ENCODE measurements at regions not wholly inside any gene's neighbourhood (a gene's known extent, or its start where the extent isn't known, plus 50 kb on each side); places are given as distances from the start of the nearest gene placed in this dataset.

- peaks cover 0 to 5% of the 10 kb centered on the region in 2 donors for H3K27me3 ChIP-seq (ENCODE audit: control insufficient read depth in 2 of 2, insufficient read depth in 2 of 2, low read length in 2 of 2)
- peaks cover 0 to 2% of the 10 kb centered on the region in 2 donors for H3K9me3 ChIP-seq (ENCODE audit: control insufficient read depth in 2 of 2, low read length in 2 of 2)
- H3K27ac ChIP-seq (ENCODE audit: low read depth in 2 of 2, low read length in 2 of 2): no peak overlapping the region
- H3K4me1 ChIP-seq (ENCODE audit: control insufficient read depth in 2 of 2, insufficient read depth in 2 of 2, low read length in 2 of 2): no peaks in the 10 kb centered on the region
- no peak overlapping the region for H3K4me3 ChIP-seq (ENCODE audit: low read length in 2 of 2)
- no peaks in the 10 kb centered on the region for H3K36me3 ChIP-seq (ENCODE audit: control insufficient read depth in 2 of 2, insufficient read depth in 2 of 2, low read length in 2 of 2)
- no peak overlapping the region for H3K9ac ChIP-seq (ENCODE audit: low read depth in 1 of 2, low read length in 2 of 2)
Measured at GRCh38 chr16:54657709-54658102, 273.0 kb upstream of the IRX5 start.

DNA sequence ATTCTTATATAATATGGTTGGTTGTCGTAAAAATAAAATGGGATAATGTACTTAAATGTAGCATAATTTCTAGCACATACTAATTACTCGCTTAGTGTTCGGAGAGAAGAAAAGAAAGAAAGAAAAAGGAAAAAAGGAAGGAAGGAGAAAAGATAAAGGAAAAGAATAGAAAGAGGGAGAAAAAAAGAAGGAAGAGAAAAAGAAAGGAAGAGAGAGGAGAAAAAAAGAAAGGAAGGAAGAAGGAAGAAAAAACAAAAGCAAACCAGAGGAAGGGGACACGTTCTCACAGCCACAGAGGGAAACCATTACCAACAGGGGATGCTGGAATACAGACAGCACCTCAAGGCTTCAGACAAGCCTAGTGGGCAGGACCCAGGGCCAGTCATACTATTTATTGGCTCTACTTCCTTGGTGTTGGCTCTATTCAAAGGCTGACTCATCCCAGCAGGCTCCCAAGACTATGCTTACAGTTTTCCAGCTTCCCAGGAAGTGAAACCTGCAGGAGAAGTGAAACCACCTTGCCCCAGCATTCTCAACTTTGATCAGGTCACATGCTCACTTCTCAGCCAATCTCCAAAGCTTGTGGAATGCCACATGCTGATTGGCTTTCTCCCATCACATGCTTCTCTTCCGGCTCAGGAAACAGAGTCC, 273.5 kb upstream of the IRX5 start:
- H3K27ac ChIP-seq (ENCODE audit: low read depth in 2 of 2, low read length in 2 of 2): no peak overlapping the region
- no peaks in the 10 kb centered on the region for H3K36me3 ChIP-seq (ENCODE audit: control insufficient read depth in 2 of 2, insufficient read depth in 2 of 2, low read length in 2 of 2)

DNA sequence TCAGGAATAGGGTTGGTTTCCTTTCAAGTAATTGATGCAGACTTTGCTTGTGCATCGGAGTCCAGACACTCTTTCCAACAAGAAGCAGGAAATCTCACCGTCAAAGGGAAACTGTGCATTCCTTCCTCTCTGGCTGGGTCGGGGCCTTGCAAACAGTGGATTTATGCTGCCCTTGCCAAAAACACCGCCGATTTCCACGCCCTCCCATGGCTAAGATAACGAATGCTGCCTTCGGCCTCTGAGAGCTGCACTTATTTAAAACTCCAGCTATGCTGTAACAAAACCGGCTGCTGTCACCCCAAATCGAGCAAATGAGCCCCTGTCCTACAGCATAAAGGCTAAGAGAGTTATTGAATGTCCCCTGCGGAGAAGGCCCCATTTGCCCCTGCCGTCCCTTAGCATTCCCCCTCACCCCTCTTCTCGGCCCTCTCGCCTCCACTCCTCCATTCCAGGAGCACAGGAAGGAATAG, 275.5 kb upstream of the IRX5 start:
- Histone ChIP-seq H3K27ac (ENCODE audit: low read depth in 2 of 2, low read length in 2 of 2) (no peak overlapping the region), H3K4me1 (ENCODE audit: control insufficient read depth in 2 of 2, insufficient read depth in 2 of 2, low read length in 2 of 2) (no peaks in the 10 kb centered on the region), H3K9ac (ENCODE audit: low read depth in 1 of 2, low read length in 2 of 2) (no peak overlapping the region), H3K4me3 (ENCODE audit: low read length in 2 of 2) (no peak overlapping the region), H3K9me3 (ENCODE audit: control insufficient read depth in 2 of 2, low read length in 2 of 2) (no peaks in the 10 kb centered on the region), H3K27me3 (ENCODE audit: control insufficient read depth in 2 of 2, insufficient read depth in 2 of 2, low read length in 2 of 2) (peaks cover 0 to 5% of the 10 kb centered on the region in 2 donors), H3K36me3 (ENCODE audit: control insufficient read depth in 2 of 2, insufficient read depth in 2 of 2, low read length in 2 of 2) (no peaks in the 10 kb centered on the region)

More for the DNA sequence above, 273.5 kb upstream of the IRX5 start:
- Histone ChIP-seq H3K4me1 (ENCODE audit: control insufficient read depth in 2 of 2, insufficient read depth in 2 of 2, low read length in 2 of 2) (no peaks in the 10 kb centered on the region), H3K9me3 (ENCODE audit: control insufficient read depth in 2 of 2, low read length in 2 of 2) (peaks cover 0 to 2% of the 10 kb centered on the region in 2 donors), H3K9ac (ENCODE audit: low read depth in 1 of 2, low read length in 2 of 2) (no peak overlapping the region), H3K27me3 (ENCODE audit: control insufficient read depth in 2 of 2, insufficient read depth in 2 of 2, low read length in 2 of 2) (peaks cover 0 to 5% of the 10 kb centered on the region in 2 donors), H3K4me3 (ENCODE audit: low read length in 2 of 2) (no peak overlapping the region)

DNA sequence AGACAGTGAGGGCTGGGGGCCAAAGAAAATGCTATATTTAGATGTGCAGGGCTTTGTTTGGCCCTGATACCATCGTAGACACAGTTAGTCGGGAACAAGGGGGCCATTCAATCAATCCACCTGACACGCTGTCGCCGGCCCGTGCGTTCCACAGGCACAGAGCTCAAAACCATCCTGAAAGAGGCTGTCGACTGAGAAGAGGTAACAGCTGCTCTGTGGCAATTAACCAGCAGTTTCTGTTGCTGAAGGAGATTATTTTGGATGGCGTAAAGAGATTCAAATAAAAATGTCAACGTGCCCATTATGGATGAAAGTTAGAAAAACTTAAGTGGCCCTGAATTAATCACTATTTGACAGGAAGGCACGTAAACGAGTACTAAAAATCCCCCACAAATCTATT, 276.2 kb upstream of the IRX5 start:
- Histone ChIP-seq H3K9me3 (ENCODE audit: control insufficient read depth in 2 of 2, low read length in 2 of 2) (no peaks in the 10 kb centered on the region), H3K27ac (ENCODE audit: low read depth in 2 of 2, low read length in 2 of 2) (no peak overlapping the region), H3K4me3 (ENCODE audit: low read length in 2 of 2) (no peak overlapping the region), H3K9ac (ENCODE audit: low read depth in 1 of 2, low read length in 2 of 2) (no peak overlapping the region), H3K27me3 (ENCODE audit: control insufficient read depth in 2 of 2, insufficient read depth in 2 of 2, low read length in 2 of 2) (peaks cover 0 to 5% of the 10 kb centered on the region in 2 donors), H3K4me1 (ENCODE audit: control insufficient read depth in 2 of 2, insufficient read depth in 2 of 2, low read length in 2 of 2) (no peaks in the 10 kb centered on the region), H3K36me3 (ENCODE audit: control insufficient read depth in 2 of 2, insufficient read depth in 2 of 2, low read length in 2 of 2) (no peaks in the 10 kb centered on the region)

GRCh38 chr16:54652201-54652770, 278.4 kb upstream of the IRX5 start:
- no peaks in the 10 kb centered on the region for H3K36me3 ChIP-seq (ENCODE audit: control insufficient read depth in 2 of 2, insufficient read depth in 2 of 2, low read length in 2 of 2)
- H3K27me3 ChIP-seq (ENCODE audit: control insufficient read depth in 2 of 2, insufficient read depth in 2 of 2, low read length in 2 of 2): peaks cover 3 to 5% of the 10 kb centered on the region in 2 donors
- H3K4me1 ChIP-seq (ENCODE audit: control insufficient read depth in 2 of 2, insufficient read depth in 2 of 2, low read length in 2 of 2): no peaks in the 10 kb centered on the region
- H3K9ac ChIP-seq (ENCODE audit: low read depth in 1 of 2, low read length in 2 of 2): no peak overlapping the region
- no peak overlapping the region for H3K27ac ChIP-seq (ENCODE audit: low read depth in 2 of 2, low read length in 2 of 2)
- no peak overlapping the region for H3K4me3 ChIP-seq (ENCODE audit: low read length in 2 of 2)
- H3K9me3 ChIP-seq (ENCODE audit: control insufficient read depth in 2 of 2, low read length in 2 of 2): no peaks in the 10 kb centered on the region

GRCh38 chr16:54651440-54652195, 279.0 kb upstream of the IRX5 start:
- Histone ChIP-seq H3K36me3 (ENCODE audit: control insufficient read depth in 2 of 2, insufficient read depth in 2 of 2, low read length in 2 of 2) (no peaks in the 10 kb centered on the region), H3K4me3 (ENCODE audit: low read length in 2 of 2) (no peak overlapping the region), H3K9me3 (ENCODE audit: control insufficient read depth in 2 of 2, low read length in 2 of 2) (no peaks in the 10 kb centered on the region), H3K4me1 (ENCODE audit: control insufficient read depth in 2 of 2, insufficient read depth in 2 of 2, low read length in 2 of 2) (no peaks in the 10 kb centered on the region), H3K27ac (ENCODE audit: low read depth in 2 of 2, low read length in 2 of 2) (no peak overlapping the region), H3K9ac (ENCODE audit: low read depth in 1 of 2, low read length in 2 of 2) (no peak overlapping the region), H3K27me3 (ENCODE audit: control insufficient read depth in 2 of 2, insufficient read depth in 2 of 2, low read length in 2 of 2) (peaks cover 3 to 5% of the 10 kb centered on the region in 2 donors)

DNA sequence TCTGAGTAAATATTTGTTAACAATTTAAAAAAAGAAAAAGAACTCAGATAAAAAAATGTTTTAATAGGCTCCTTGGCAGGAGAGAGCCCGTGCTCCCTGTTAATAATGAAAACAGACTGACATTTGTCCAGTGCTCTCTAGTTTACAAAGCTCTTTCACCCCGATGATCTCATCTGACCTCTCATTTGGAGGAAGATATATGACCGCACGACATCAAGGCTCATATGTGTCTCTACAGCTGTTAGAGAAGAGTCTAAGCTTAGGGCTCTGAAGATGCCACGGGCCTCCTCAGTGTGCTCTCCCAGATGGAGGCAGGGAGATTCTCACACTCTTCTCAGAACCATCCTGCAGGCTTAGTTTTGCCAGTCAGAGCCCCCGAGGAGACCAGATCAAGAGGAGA, 280.8 kb upstream of the IRX5 start:
- no peak overlapping the region for H3K27ac ChIP-seq (ENCODE audit: low read depth in 2 of 2, low read length in 2 of 2)
- H3K9ac ChIP-seq (ENCODE audit: low read depth in 1 of 2, low read length in 2 of 2): no peak overlapping the region
- H3K4me3 ChIP-seq (ENCODE audit: low read length in 2 of 2): no peak overlapping the region
- H3K4me1 ChIP-seq (ENCODE audit: control insufficient read depth in 2 of 2, insufficient read depth in 2 of 2, low read length in 2 of 2): no peaks in the 10 kb centered on the region
- H3K27me3 ChIP-seq (ENCODE audit: control insufficient read depth in 2 of 2, insufficient read depth in 2 of 2, low read length in 2 of 2): peaks cover 3 to 5% of the 10 kb centered on the region in 2 donors
- no peaks in the 10 kb centered on the region for H3K9me3 ChIP-seq (ENCODE audit: control insufficient read depth in 2 of 2, low read length in 2 of 2)
- no peaks in the 10 kb centered on the region for H3K36me3 ChIP-seq (ENCODE audit: control insufficient read depth in 2 of 2, insufficient read depth in 2 of 2, low read length in 2 of 2)

DNA sequence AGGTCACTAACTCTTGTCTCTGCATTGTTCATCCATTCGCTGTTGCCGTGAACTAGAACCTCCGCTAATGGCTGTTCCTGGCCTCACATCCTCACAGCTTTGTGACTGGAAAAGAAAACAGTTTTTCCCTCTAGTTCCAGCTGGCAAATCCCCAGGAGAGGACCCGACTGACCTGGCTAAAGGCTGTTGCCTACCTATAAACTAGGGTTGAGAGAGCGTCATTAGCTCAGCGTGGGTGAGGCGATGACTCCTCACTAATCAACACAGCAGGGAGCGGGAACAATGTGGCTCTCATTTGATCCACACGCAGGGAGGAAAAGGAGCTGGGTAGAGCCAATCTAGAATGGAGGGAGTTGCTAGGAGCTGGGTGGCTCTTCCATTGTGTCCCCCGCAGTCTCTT, 282.1 kb upstream of the IRX5 start:
- Histone ChIP-seq H3K27ac (ENCODE audit: low read depth in 2 of 2, low read length in 2 of 2) (no peak overlapping the region), H3K4me3 (ENCODE audit: low read length in 2 of 2) (no peak overlapping the region), H3K36me3 (ENCODE audit: control insufficient read depth in 2 of 2, insufficient read depth in 2 of 2, low read length in 2 of 2) (no peaks in the 10 kb centered on the region), H3K9ac (ENCODE audit: low read depth in 1 of 2, low read length in 2 of 2) (no peak overlapping the region), H3K9me3 (ENCODE audit: control insufficient read depth in 2 of 2, low read length in 2 of 2) (no peaks in the 10 kb centered on the region), H3K27me3 (ENCODE audit: control insufficient read depth in 2 of 2, insufficient read depth in 2 of 2, low read length in 2 of 2) (peaks cover 0 to 3% of the 10 kb centered on the region in 2 donors), H3K4me1 (ENCODE audit: control insufficient read depth in 2 of 2, insufficient read depth in 2 of 2, low read length in 2 of 2) (no peaks in the 10 kb centered on the region)

- no peak overlapping the region for H3K27ac ChIP-seq (ENCODE audit: low read depth in 2 of 2, low read length in 2 of 2)
- no peak overlapping the region for H3K9ac ChIP-seq (ENCODE audit: low read depth in 1 of 2, low read length in 2 of 2)
- H3K4me3 ChIP-seq (ENCODE audit: low read length in 2 of 2): no peak overlapping the region
- H3K27me3 ChIP-seq (ENCODE audit: control insufficient read depth in 2 of 2, insufficient read depth in 2 of 2, low read length in 2 of 2): peaks cover 0 to 3% of the 10 kb centered on the region in 2 donors
- H3K4me1 ChIP-seq (ENCODE audit: control insufficient read depth in 2 of 2, insufficient read depth in 2 of 2, low read length in 2 of 2): no peaks in the 10 kb centered on the region
- H3K36me3 ChIP-seq (ENCODE audit: control insufficient read depth in 2 of 2, insufficient read depth in 2 of 2, low read length in 2 of 2): no peaks in the 10 kb centered on the region
- no peaks in the 10 kb centered on the region for H3K9me3 ChIP-seq (ENCODE audit: control insufficient read depth in 2 of 2, low read length in 2 of 2)
Measured at GRCh38 chr16:54647725-54648221, 282.9 kb upstream of the IRX5 start.

GRCh38 chr16:54647216-54647615, 283.4 kb upstream of the IRX5 start:
- Histone ChIP-seq H3K9ac (ENCODE audit: low read depth in 1 of 2, low read length in 2 of 2) (no peak overlapping the region), H3K27ac (ENCODE audit: low read depth in 2 of 2, low read length in 2 of 2) (no peak overlapping the region), H3K27me3 (ENCODE audit: control insufficient read depth in 2 of 2, insufficient read depth in 2 of 2, low read length in 2 of 2) (peaks cover 0 to 3% of the 10 kb centered on the region in 2 donors)

More at GRCh38 chr16:54647216-54647615, 283.4 kb upstream of the IRX5 start:
- Histone ChIP-seq H3K4me3 (ENCODE audit: low read length in 2 of 2) (no peak overlapping the region), H3K36me3 (ENCODE audit: control insufficient read depth in 2 of 2, insufficient read depth in 2 of 2, low read length in 2 of 2) (no peaks in the 10 kb centered on the region), H3K9me3 (ENCODE audit: control insufficient read depth in 2 of 2, low read length in 2 of 2) (no peaks in the 10 kb centered on the region), H3K4me1 (ENCODE audit: control insufficient read depth in 2 of 2, insufficient read depth in 2 of 2, low read length in 2 of 2) (no peaks in the 10 kb centered on the region)
